NOMO-1 treated with dmso at 0.1 percent for 144 hours (cell line): ENCODE measurements at regions not wholly inside any gene's neighbourhood (a gene's known extent, or its start where the extent isn't known, plus 50 kb on each side); places are given as distances from the start of the nearest gene placed in this dataset.
"Not testable (repeated sequence)": the region's sequence is repeated elsewhere in the genome, so short reads cannot be mapped to it uniquely, and the experiment has no call there.

Experiments
- DNase-seq: peaks from one replicate; lab custom pipeline; 2025; ENCODE audit not compliant: unreplicated experiment; lab: John Stamatoyannopoulos, UW

GRCh38 chr2:21194147-21194546 lies 70.4 kb downstream of the TDRD15 start:
- no peak for DNase-seq

DNA sequence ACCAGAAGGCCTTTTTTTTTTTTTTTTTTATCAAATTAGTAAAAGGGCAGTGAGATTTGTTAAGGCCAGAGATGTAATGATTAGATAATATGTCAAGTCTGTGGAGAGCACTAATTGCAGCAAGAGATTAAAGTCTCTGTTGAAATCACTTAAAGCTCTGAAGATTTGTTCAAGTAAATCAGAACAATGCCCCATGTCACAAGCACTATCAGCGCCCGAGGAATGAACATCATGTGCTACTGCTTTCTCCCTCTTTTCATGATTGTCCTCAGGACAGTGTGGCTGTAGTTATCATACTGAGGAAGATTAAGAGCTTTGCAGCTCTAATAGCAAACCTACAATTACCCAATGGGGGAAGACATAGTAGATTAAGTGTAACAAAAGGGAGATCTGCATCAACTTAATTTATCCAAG lies 71.1 kb downstream of the TDRD15 start:
- DNase-seq = no peak

GRCh38 chr2:21195326-21195725 lies 71.6 kb downstream of the TDRD15 start:
- DNase-seq = no peak

- no peak for DNase-seq
Measured at GRCh38 chr2:21198637-21199036, 74.9 kb downstream of the TDRD15 start.

DNA sequence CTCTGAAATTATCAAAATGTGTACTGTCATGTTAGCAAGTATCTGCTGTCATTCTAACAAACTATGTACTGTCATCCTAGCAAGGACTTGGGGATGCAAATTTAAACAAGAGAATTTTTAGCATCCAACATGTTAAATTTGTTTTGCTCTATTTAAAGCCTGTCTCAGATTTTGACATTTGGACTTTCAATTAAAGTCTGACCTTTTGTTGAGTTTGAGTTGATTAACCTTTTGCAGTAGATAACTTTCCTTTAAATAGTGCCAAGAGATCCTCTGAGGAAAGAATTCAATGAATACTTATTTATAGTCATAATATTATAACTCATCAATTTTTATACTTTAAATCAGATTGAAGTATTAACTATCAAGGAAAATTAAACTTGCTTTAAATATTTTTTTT lies 80.2 kb downstream of the TDRD15 start:
- DNase-seq = no peak

GRCh38 chr2:21214085-21214484 lies 90.3 kb downstream of the TDRD15 start:
- DNase-seq = not testable (repeated sequence)

DNA sequence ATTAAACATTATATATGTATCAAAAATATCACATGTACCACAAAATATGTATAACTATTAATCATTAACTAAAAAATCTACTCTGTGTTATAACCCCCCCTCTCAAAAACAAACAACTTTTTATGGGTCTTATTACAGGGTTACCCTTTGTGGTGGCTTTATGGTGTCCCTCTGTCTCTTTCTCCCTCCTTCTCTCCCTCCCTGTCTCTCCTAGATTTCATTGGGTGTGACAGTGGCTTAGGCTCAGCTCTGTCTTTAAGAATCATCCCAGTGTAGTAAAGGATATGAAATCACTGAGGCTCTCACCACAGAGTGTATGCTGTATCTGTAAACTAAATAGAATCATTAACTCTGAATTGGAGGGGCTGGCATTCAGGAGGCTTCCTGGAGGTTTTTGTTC lies 93.7 kb downstream of the TDRD15 start:
- no peak for DNase-seq

GRCh38 chr2:21220930-21221329 lies 97.2 kb downstream of the TDRD15 start:
- no peak for DNase-seq

- DNase-seq = no peak
Measured at GRCh38 chr2:21223618-21224017, 99.8 kb downstream of the TDRD15 start.

GRCh38 chr2:21228041-21228895 lies 104.5 kb downstream of the TDRD15 start:
- peak; percentile 54 for DNase-seq

DNA sequence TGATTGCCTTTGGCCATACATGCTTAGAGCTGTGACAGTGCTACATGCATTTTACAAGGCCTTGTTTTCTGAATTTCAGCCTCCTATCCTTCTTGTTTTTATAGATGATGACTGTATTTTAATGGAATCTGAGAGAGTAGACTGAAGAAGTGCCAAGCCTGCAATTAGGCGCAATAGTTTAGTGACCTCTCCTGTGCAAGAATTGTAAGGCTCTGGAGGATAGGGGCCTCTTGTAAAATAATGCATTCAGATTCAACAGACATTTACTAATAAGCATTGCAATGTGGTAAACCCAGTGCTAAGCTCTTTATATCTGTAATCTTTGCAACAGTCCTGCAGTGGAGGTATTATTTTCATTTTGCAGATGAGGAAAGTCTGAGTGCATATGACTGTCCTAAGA lies 105.5 kb downstream of the TDRD15 start:
- no peak for DNase-seq

- no peak for DNase-seq
Measured at GRCh38 chr2:21230140-21230539, 106.4 kb downstream of the TDRD15 start.

DNA sequence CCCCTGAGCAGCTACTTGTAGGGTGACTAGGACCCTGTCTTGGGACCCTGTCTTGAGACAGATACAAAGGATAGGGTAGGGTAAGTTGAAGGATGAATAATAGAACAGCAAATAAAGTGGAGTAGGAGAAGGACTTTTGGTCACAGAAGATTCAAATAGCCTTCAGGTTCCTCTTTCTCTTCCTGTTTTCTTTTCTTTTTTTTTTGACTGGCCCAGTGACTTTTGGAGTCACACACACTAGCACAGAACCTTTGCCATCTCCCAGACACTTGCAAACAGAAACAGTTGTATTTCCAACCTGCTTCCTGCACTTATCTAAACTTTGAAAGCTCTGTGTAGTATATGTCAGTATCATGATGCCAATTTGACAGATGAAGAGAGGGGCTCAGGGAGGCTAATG lies 108.2 kb downstream of the TDRD15 start:
- peak; percentile 82 for DNase-seq

- DNase-seq = no peak
Measured at GRCh38 chr2:21233194-21233593, 109.4 kb downstream of the TDRD15 start.

- no peak for DNase-seq
Measured at GRCh38 chr2:21234001-21234400, 110.2 kb downstream of the TDRD15 start.

GRCh38 chr2:21234464-21235120 lies 110.8 kb downstream of the TDRD15 start:
- DNase-seq = no peak

GRCh38 chr2:21239749-21240148 lies 116.0 kb downstream of the TDRD15 start:
- not testable (repeated sequence) for DNase-seq

GRCh38 chr2:21244161-21244560 lies 120.4 kb downstream of the TDRD15 start:
- DNase-seq = no peak

DNA sequence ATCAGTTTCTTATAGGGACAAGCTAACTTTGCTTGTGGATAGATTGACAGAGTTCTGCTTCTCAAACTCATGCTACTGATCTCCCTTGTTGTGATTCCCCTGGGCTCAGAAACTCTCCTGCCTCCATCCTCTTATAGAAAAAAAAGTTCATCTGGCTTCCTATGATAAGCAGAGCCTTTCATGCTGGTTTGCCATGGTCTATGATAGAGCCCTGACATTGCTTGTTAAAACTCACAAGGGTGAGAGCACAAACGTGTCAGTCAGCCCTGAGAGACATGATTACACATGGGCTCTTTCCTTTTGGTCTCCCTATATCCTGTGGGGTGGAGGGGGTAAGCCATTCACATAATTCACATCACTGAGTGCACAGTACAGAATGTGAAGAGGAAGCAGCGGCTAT lies 121.8 kb downstream of the TDRD15 start:
- DNase-seq = no peak

DNA sequence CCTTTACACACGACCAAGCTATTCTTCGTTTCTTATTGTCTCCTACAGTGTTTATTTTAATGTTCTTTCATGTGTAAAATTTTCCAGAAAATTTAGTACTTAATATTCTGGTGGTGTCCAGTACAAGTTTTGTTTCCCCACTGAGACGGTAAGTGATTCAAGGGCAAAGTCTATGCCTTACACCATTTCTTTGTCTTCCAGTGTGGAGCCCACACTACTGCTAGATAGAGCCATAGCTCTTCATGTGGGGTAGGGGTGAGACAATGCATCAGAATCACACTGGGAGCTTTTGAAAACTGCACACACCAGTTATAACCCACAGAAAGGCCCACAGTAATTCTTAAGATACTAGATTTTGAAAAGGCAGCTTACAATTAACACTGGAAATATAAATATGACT lies 125.6 kb downstream of the TDRD15 start:
- no peak for DNase-seq

DNA sequence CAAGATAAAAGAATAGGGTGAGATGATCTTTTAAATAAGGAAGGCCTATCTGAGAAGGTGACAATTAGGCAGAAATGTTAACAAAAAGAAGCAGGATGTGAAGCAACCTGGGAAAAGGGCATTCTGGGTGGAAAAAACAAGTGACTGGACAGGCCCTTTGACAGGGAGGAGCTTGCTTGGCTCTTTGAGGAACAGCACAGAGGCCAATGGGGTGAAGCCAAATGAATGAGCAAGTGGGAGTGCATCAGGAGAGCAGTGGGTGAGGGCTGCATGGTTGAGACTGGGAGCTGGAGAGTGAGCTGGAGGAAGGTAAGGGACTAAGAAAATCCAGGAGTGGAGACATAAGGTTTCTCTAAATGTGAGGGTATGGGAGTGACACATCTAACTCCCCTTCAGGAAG lies 126.9 kb downstream of the TDRD15 start:
- no peak for DNase-seq

- no peak for DNase-seq
Measured at GRCh38 chr2:21251216-21251980, 127.6 kb downstream of the TDRD15 start.
